HEK293 (cell line): ENCODE measurements at regions not wholly inside any gene's neighbourhood (a gene's known extent, or its start where the extent isn't known, plus 50 kb on each side); places are given as distances from the start of the nearest gene placed in this dataset.

ENCODE experiments used
- TCF7L2 ChIP-seq: IDR thresholded peaks from 2 replicates; pipeline ENCODE4 v1.6.1; 2011; ENCODE audit warnings: low read depth, mild to moderate bottlenecking, inconsistent platforms, low read length, moderate library complexity, borderline replicate concordance
- ZBTB7A ChIP-seq: fragments of 450-650 bp; formaldehyde crosslinking; IDR thresholded peaks from 2 replicates; pipeline ENCODE4 v1.5.1; 2016; ENCODE audit warnings: low read depth, missing biosample characterization, missing genetic modification characterization
- ZNF335 ChIP-seq: fragments of 450-650 bp; formaldehyde crosslinking; conservative IDR thresholded peaks from 2 replicates; pipeline ENCODE4 v1.5.1; 2016; ENCODE audit warnings: missing biosample characterization, missing genetic modification characterization
- TF ChIP-seq, protein P1 (sequence below): fragments of 450-650 bp; formaldehyde crosslinking; IDR thresholded peaks from 2 replicates; pipeline ENCODE4 v1.5.1; 2016; ENCODE audit warnings: missing biosample characterization, missing genetic modification characterization
- TF ChIP-seq, protein P2 (sequence below): fragments of 450-650 bp; formaldehyde crosslinking; IDR thresholded peaks from 2 replicates; pipeline ENCODE4 v1.5.1; 2017; ENCODE audit warnings: missing biosample characterization, missing genetic modification characterization

DNA sequence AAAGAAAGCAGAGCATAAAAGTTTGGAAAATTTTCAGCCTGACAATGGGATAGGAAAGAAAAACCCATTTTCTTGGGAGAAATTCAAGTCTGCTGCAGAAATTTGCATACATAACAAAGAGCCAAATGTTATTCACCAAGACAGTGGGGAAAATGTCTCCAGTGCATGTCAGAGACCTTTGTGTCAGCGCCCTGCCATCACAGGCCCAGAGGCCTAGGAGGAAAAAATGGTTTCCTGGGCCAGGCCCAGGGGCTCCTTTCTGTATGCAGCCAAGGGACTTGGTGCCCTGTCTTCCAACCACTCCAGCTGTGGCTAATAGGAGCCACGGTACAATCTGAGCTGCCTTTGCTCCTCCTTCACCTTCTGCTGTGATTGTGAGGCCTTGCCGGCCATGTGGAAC, 189.1 kb upstream of the PITRM1 start:
- TF ChIP-seq TCF7L2: no peak
- TF ChIP-seq, protein P1, sequence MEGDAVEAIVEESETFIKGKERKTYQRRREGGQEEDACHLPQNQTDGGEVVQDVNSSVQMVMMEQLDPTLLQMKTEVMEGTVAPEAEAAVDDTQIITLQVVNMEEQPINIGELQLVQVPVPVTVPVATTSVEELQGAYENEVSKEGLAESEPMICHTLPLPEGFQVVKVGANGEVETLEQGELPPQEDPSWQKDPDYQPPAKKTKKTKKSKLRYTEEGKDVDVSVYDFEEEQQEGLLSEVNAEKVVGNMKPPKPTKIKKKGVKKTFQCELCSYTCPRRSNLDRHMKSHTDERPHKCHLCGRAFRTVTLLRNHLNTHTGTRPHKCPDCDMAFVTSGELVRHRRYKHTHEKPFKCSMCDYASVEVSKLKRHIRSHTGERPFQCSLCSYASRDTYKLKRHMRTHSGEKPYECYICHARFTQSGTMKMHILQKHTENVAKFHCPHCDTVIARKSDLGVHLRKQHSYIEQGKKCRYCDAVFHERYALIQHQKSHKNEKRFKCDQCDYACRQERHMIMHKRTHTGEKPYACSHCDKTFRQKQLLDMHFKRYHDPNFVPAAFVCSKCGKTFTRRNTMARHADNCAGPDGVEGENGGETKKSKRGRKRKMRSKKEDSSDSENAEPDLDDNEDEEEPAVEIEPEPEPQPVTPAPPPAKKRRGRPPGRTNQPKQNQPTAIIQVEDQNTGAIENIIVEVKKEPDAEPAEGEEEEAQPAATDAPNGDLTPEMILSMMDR (tag by site-specific recombination): no peak
- TF ChIP-seq, protein P2, sequence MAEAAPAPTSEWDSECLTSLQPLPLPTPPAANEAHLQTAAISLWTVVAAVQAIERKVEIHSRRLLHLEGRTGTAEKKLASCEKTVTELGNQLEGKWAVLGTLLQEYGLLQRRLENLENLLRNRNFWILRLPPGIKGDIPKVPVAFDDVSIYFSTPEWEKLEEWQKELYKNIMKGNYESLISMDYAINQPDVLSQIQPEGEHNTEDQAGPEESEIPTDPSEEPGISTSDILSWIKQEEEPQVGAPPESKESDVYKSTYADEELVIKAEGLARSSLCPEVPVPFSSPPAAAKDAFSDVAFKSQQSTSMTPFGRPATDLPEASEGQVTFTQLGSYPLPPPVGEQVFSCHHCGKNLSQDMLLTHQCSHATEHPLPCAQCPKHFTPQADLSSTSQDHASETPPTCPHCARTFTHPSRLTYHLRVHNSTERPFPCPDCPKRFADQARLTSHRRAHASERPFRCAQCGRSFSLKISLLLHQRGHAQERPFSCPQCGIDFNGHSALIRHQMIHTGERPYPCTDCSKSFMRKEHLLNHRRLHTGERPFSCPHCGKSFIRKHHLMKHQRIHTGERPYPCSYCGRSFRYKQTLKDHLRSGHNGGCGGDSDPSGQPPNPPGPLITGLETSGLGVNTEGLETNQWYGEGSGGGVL (tag by site-specific recombination): no peak
- no peak for TF ChIP-seq ZNF335
- no peak for TF ChIP-seq ZBTB7A (tag by site-specific recombination)
